LNCAP (cell line): ENCODE measurements at regions not wholly inside any gene's neighbourhood (a gene's known extent, or its start where the extent isn't known, plus 50 kb on each side); places are given as distances from the start of the nearest gene placed in this dataset.

Source experiments
- CTCF ChIP-seq: fragments of 450-650 bp; IDR thresholded peaks from 2 replicates; pipeline ENCODE4 v1.5.1; 2017; ENCODE audit warnings: mild to moderate bottlenecking

DNA sequence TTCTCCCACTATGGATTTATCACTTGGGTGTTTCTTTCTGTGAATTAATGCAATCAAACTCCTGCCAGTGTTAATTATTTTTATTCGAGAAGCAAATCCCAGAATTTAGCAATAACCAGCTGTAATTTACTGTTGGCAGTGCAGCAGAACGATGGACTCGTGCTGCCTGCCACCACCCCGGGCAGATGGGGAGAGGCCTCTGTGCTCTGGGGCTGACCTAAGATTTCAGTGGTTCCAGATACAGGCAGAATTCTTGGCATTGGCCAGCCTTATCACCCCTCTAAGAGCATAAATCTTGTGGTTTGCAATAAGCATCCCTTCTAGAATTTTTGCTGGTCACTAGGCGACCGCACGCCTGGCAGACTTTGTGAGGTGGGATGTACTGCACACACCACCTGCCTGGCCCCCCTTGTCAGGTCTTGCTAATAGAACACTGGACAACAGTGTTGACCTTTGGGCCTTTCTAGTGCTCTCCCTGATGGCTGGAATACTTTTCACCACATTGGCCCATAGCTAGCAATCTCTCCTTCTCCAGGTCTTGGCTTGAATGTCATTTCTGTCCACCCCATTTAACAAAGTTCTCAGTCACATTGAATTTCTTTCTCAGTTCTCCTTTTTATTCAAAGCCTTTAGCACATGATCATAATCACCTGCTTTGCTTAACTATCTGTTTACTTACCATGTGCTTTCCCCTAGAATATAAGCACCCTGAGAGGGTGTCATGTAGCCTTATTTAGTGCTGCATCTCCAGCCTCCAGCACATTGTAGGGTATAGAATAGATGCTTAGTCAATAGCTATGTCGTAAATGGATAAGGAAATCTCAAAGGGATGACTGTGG is 122.1 kb upstream of the DYNLRB2 start:
- TF ChIP-seq CTCF, result no peak

DNA sequence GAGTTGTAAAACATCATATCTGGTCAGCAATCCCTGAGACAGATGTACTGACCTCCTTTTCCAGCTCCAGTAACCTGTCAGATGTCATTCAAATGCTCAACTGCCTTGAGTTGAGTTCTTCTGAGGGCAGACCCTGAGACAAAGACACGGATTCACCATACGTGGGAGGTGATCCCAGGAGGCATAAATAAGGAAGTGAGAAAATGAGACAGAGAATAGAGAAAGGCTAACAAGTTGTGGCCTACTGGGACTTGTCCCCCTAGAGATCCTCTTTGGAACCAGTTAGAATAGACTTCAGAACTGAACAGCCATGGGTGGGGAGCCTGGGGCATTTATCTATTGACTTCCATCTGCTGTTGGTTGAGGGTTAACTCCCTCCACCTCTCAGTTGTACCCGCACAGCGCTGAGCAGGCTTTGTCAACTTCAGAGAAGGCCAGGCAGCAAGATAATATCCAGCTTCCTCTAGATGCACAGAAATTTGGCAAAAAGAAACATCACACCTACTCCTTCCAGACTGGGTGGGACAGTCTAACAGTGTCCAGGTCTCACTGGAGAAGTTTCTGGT is 123.0 kb upstream of the DYNLRB2 start:
- TF ChIP-seq CTCF, result no peak

GRCh38 chr16:80408014-80408413 is 132.8 kb upstream of the DYNLRB2 start:
- TF ChIP-seq CTCF, result no peak

- no peak for TF ChIP-seq CTCF
Measured at GRCh38 chr16:80407265-80407987, 133.4 kb upstream of the DYNLRB2 start.

DNA sequence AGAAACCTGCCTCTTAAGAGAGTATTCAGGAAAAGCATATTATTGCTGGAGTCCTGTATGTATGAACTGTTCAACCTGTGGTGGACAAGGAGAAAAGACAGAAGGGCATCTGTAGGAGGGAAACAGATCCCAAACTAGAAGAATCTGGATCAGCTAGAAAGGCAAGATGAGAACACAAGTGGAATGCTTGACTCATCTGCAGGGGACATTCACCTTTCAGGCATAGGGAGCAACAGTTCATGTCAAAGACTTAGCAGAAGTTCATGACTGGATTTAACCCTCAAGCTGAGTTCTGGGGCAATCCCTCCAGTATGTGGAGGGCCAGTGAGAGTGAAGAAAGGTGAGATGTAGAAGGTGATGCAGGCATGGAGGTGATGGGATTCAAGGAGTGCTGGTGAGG is 135.9 kb upstream of the DYNLRB2 start:
- no peak for TF ChIP-seq CTCF

DNA sequence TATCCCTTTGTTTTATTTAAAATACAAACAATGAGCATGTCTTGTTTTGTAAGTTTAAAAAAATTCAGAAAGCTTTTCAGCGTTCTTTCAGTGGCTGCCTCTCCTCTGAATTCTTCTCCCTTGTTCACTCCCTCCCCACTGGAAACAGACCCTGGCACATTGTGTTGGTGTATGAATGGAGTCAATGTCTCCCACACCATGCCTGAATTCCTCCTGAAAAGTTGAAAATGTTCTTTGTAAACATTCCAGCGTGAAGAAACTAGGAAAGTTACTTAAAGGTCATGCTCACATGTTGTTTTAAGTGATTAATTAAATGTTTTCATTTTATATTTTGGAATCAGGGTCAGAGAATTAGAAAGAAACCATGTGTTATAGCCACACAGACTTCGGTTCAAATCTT is 136.9 kb upstream of the DYNLRB2 start:
- no peak for TF ChIP-seq CTCF

DNA sequence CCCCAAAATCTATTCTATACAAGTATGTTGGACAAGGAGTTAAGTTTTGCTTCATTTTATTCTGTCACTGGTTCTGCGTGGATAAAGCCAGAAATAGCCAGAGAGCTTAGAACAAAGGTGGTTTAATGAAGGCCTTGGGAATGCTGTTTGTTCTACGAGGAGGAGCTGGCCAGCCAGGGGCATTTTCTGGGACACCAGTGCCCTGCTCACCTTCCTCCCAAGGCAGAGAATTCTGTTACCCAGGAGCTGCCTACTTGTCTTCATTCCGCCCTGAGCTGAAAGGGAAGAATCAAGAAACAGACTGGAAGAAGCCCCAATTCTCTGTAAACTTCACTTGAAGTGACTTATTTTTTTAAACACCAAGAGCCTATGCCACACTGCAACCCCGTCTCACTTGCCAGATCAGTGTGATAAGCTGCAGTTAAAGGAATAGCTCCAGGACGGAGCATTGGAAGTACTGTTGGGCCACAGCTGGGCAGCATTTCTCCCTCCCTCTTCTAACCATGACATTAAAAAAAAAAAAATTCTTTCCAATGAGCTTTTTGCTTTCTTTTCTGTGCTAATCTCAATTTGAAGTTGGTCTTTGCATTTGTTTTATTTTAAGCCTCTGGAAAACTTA is 149.8 kb upstream of the DYNLRB2 start:
- TF ChIP-seq CTCF, result no peak
